ENCODE measurements at regions not wholly inside any gene's neighbourhood (a gene's known extent, or its start where the extent isn't known, plus 50 kb on each side); places are given as distances from the start of the nearest gene placed in this dataset.
"Not testable (repeated sequence)": the region's sequence is repeated elsewhere in the genome, so short reads cannot be mapped to it uniquely, and the experiment has no call there.

GRCh38 chr6:114879693-114880092 lies 536.9 kb upstream of the HS3ST5 start:
- Histone ChIP-seq H3K36me3 (no peaks in the 10 kb centered on the region), H3K4me3 (no peak overlapping the region), H3K27ac (no peak overlapping the region), H3K4me1 (no peaks in the 10 kb centered on the region), H3K9me3 (no peaks in the 10 kb centered on the region), H3K27me3 (replicated peaks in 1 of 7) (no peaks in the 10 kb centered on the region)
- DNase-seq, result no peak
- TF ChIP-seq CTCF (IDR thresholded peaks at IDR 0.05 in 8 of 11, conservative IDR thresholded peaks at IDR 0.05 in 3 of 11), result no peak
- no peak for TF ChIP-seq POLR2A (IDR thresholded peaks at IDR 0.05)
- TF ChIP-seq POLR2AphosphoS5 (IDR thresholded peaks at IDR 0.05), result no peak
- intact Hi-C loops (cut with DNase I; ENCODE audit: low total_unique reads), result no loop called here

- TF ChIP-seq CTCF (IDR thresholded peaks at IDR 0.05 in 8 of 11, conservative IDR thresholded peaks at IDR 0.05 in 3 of 11), result no peak
- H3K4me3 ChIP-seq, result no peak overlapping the region
Observed at GRCh38 chr6:114878091-114878490, 535.3 kb upstream of the HS3ST5 start.

GRCh38 chr6:114874410-114874809 lies 531.6 kb upstream of the HS3ST5 start:
- WGBS, 5 donors, result 72 to 81% (median 75%) methylated on average over 4 of the region's 4 CpGs
- no peak for TF ChIP-seq CTCF (IDR thresholded peaks at IDR 0.05 in 8 of 11, conservative IDR thresholded peaks at IDR 0.05 in 3 of 11)
- no peak for TF ChIP-seq POLR2A (IDR thresholded peaks at IDR 0.05)
- no peak for TF ChIP-seq POLR2AphosphoS5 (IDR thresholded peaks at IDR 0.05)
- no peaks in the 10 kb centered on the region for H3K4me1 ChIP-seq
- DNase-seq, result no peak
- no peak overlapping the region for H3K4me3 ChIP-seq
- no peak overlapping the region for H3K27ac ChIP-seq
- no peaks in the 10 kb centered on the region for H3K36me3 ChIP-seq
- H3K9me3 ChIP-seq, result no peaks in the 10 kb centered on the region
- intact Hi-C loops (cut with DNase I; ENCODE audit: low total_unique reads), result no loop called here
- no peaks in the 10 kb centered on the region for H3K27me3 ChIP-seq (replicated peaks in 1 of 7)

More at GRCh38 chr6:114878091-114878490, 535.3 kb upstream of the HS3ST5 start:
- no peaks in the 10 kb centered on the region for H3K4me1 ChIP-seq
- intact Hi-C loops (cut with DNase I; ENCODE audit: low total_unique reads), result no loop called here
- DNase-seq, result no peak
- H3K36me3 ChIP-seq, result no peaks in the 10 kb centered on the region
- WGBS, 5 donors, result 87 to 95% (median 93%) methylated on average over 2 of the region's 2 CpGs
- H3K9me3 ChIP-seq, result no peaks in the 10 kb centered on the region
- no peak overlapping the region for H3K27ac ChIP-seq
- H3K27me3 ChIP-seq (replicated peaks in 1 of 7), result no peaks in the 10 kb centered on the region

- H3K4me1 ChIP-seq; H3K4me3 ChIP-seq; H3K27ac ChIP-seq; H3K36me3 ChIP-seq; H3K27me3 ChIP-seq (replicated peaks in 1 of 7); intact Hi-C loops (cut with DNase I; ENCODE audit: low total_unique reads): not testable (repeated sequence)
- peaks cover 0 to 16% (median 7%) of the 10 kb centered on the region in 8 donors for H3K9me3 ChIP-seq
- DNase-seq, result peak; percentile 49
- 87 to 92% (median 92%) methylated on average over 14 of the region's 14 CpGs for WGBS, 5 donors
Observed at GRCh38 chr6:114865506-114865905, 522.7 kb upstream of the HS3ST5 start.

- intact Hi-C loops (cut with DNase I; ENCODE audit: low total_unique reads), result no loop called here
- H3K27me3 ChIP-seq (replicated peaks in 1 of 7), result no peaks in the 10 kb centered on the region
- 32 to 71% (median 41%) methylated on average over 2 of the region's 2 CpGs for WGBS, 5 donors
- no peaks in the 10 kb centered on the region for H3K36me3 ChIP-seq
- no peaks in the 10 kb centered on the region for H3K4me1 ChIP-seq
- no peak overlapping the region for H3K4me3 ChIP-seq
- no peak for DNase-seq
- peaks cover 0 to 16% (median 7%) of the 10 kb centered on the region in 8 donors for H3K9me3 ChIP-seq
- no peak overlapping the region for H3K27ac ChIP-seq
- no peak for TF ChIP-seq CTCF (IDR thresholded peaks at IDR 0.05 in 8 of 11, conservative IDR thresholded peaks at IDR 0.05 in 3 of 11)
- TF ChIP-seq POLR2A (IDR thresholded peaks at IDR 0.05), result no peak
- TF ChIP-seq POLR2AphosphoS5 (IDR thresholded peaks at IDR 0.05), result no peak
Observed at GRCh38 chr6:114863610-114864009, 520.8 kb upstream of the HS3ST5 start.
